Fibroblast of lung (primary cell): ENCODE measurements at regions not wholly inside any gene's neighbourhood (a gene's known extent, or its start where the extent isn't known, plus 50 kb on each side); places are given as distances from the start of the nearest gene placed in this dataset.

Experiments
- DNase-seq, 2 donors: peaks; one replicate each; pipeline versions ENCODE4 v3.0.0 to v3.0.0-alpha.2; 2010; ENCODE audit warnings: low read depth in 2 of 2
- H2AFZ ChIP-seq: 2 replicates; pipeline ENCODE4 v1.5.1; 2012; ENCODE audit warnings: low read length, control low read depth, inconsistent platforms
- H3K27ac ChIP-seq: 2 replicates; pipeline ENCODE4 v1.5.1; 2011; ENCODE audit warnings: low read length, control low read depth; ENCODE audit not compliant: insufficient read depth
- H3K27me3 ChIP-seq: 2 replicates; pipeline ENCODE4 v1.5.1; 2011; ENCODE audit warnings: mild to moderate bottlenecking, low read length; ENCODE audit not compliant: control insufficient read depth, insufficient read depth
- H3K36me3 ChIP-seq: 2 replicates; pipeline ENCODE4 v1.5.1; 2011; ENCODE audit warnings: low read length; ENCODE audit not compliant: control insufficient read depth, insufficient read depth
- H3K4me1 ChIP-seq: 2 replicates; pipeline ENCODE4 v1.5.1; 2011; ENCODE audit warnings: low read length; ENCODE audit not compliant: control insufficient read depth, insufficient read depth; ENCODE audit errors: extremely low read depth
- H3K4me2 ChIP-seq: 2 replicates; pipeline ENCODE4 v1.5.1; 2011; ENCODE audit warnings: low read length, control low read depth; ENCODE audit not compliant: insufficient read depth; ENCODE audit errors: extremely low read depth
- H3K4me3 ChIP-seq, 4 experiments: fragments of 200-600 bp in 1 of 4; sonication (generic) in 1 of 4; replicated peaks in 1 of 4; 2 replicates each; pipeline ENCODE4 v1.5.1; 2011 to 2016; ENCODE audit warnings: low read length in 4 of 4, low read depth in 3 of 4, mild to moderate bottlenecking in 3 of 4, control low read depth in 2 of 4, inconsistent platforms in 1 of 4, mixed read lengths in 1 of 4; ENCODE audit not compliant: insufficient read depth in 1 of 4; ENCODE audit errors: control extremely low read depth in 1 of 4
- H3K79me2 ChIP-seq: 2 replicates; pipeline ENCODE4 v1.5.1; 2012; ENCODE audit warnings: mild to moderate bottlenecking, low read length, inconsistent platforms; ENCODE audit not compliant: control insufficient read depth, insufficient read depth
- H3K9ac ChIP-seq: 2 replicates; pipeline ENCODE4 v1.5.1; 2011; ENCODE audit warnings: mild to moderate bottlenecking, low read length, control low read depth; ENCODE audit not compliant: insufficient read depth
- H3K9me3 ChIP-seq: 2 replicates; pipeline ENCODE4 v1.5.1; 2012; ENCODE audit warnings: low read depth, low read length; ENCODE audit not compliant: control insufficient read depth, insufficient read depth
- H4K20me1 ChIP-seq: 2 replicates; pipeline ENCODE4 v1.5.1; 2011; ENCODE audit warnings: low read length; ENCODE audit not compliant: control insufficient read depth, insufficient read depth; ENCODE audit errors: extremely low read depth
- EZH2 ChIP-seq: IDR thresholded peaks from 2 replicates; pipeline ENCODE4 v1.5.1; 2012; ENCODE audit warnings: low read length, control low read depth, mild to moderate bottlenecking; ENCODE audit errors: missing control alignments
- TF ChIP-seq, protein P1 (sequence below), 2 donors: IDR thresholded peaks in 1 of 2; conservative IDR thresholded peaks in 1 of 2; 1 replicate in 1 of 2; 2 replicates in 1 of 2; pipeline ENCODE4 v1.5.1; 2011 to 2012; ENCODE audit warnings: low read length in 2 of 2, control low read depth in 1 of 2, inconsistent platforms in 1 of 2, low read depth in 1 of 2, mild to moderate bottlenecking in 1 of 2

- Histone ChIP-seq H3K9me3 (no peaks in the 10 kb centered on the region), H3K36me3 (no peaks in the 10 kb centered on the region), H3K4me1 (no peaks in the 10 kb centered on the region), H2AFZ (no peak overlapping the region), H3K27me3 (no peaks in the 10 kb centered on the region), H3K9ac (no peak overlapping the region), H3K4me2 (no peak overlapping the region), H3K4me3 (no peak overlapping the region), H4K20me1 (no peaks in the 10 kb centered on the region), H3K27ac (no peak overlapping the region), H3K79me2 (no peaks in the 10 kb centered on the region)
- TF ChIP-seq, protein P1, sequence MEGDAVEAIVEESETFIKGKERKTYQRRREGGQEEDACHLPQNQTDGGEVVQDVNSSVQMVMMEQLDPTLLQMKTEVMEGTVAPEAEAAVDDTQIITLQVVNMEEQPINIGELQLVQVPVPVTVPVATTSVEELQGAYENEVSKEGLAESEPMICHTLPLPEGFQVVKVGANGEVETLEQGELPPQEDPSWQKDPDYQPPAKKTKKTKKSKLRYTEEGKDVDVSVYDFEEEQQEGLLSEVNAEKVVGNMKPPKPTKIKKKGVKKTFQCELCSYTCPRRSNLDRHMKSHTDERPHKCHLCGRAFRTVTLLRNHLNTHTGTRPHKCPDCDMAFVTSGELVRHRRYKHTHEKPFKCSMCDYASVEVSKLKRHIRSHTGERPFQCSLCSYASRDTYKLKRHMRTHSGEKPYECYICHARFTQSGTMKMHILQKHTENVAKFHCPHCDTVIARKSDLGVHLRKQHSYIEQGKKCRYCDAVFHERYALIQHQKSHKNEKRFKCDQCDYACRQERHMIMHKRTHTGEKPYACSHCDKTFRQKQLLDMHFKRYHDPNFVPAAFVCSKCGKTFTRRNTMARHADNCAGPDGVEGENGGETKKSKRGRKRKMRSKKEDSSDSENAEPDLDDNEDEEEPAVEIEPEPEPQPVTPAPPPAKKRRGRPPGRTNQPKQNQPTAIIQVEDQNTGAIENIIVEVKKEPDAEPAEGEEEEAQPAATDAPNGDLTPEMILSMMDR (conservative IDR thresholded peaks at IDR 0.05 in 1 of 2, IDR thresholded peaks at IDR 0.05 in 1 of 2; ENCODE audit: low read depth in 1 of 2, low read length in 2 of 2) = no peak
- TF ChIP-seq EZH2 = no peak
- no peak for DNase-seq
Measured at GRCh38 chr6:167569879-167570278, 245.0 kb downstream of the TTLL2 start.

- DNase-seq = no peak
- TF ChIP-seq, protein P1 (conservative IDR thresholded peaks at IDR 0.05 in 1 of 2, IDR thresholded peaks at IDR 0.05 in 1 of 2; ENCODE audit: low read depth in 1 of 2, low read length in 2 of 2) = no peak
- no peak for TF ChIP-seq EZH2
- H3K9me3 ChIP-seq = no peaks in the 10 kb centered on the region
- no peaks in the 10 kb centered on the region for H3K79me2 ChIP-seq
- no peak overlapping the region for H3K4me2 ChIP-seq
- no peaks in the 10 kb centered on the region for H3K36me3 ChIP-seq
- no peaks in the 10 kb centered on the region for H3K4me1 ChIP-seq
- no peaks in the 10 kb centered on the region for H4K20me1 ChIP-seq
- no peaks in the 10 kb centered on the region for H3K27me3 ChIP-seq
- no peak overlapping the region for H2AFZ ChIP-seq
- H3K9ac ChIP-seq = no peak overlapping the region
- H3K27ac ChIP-seq = no peak overlapping the region
- H3K4me3 ChIP-seq = no peak overlapping the region
Measured at GRCh38 chr6:167570460-167571400, 245.8 kb downstream of the TTLL2 start.

DNA sequence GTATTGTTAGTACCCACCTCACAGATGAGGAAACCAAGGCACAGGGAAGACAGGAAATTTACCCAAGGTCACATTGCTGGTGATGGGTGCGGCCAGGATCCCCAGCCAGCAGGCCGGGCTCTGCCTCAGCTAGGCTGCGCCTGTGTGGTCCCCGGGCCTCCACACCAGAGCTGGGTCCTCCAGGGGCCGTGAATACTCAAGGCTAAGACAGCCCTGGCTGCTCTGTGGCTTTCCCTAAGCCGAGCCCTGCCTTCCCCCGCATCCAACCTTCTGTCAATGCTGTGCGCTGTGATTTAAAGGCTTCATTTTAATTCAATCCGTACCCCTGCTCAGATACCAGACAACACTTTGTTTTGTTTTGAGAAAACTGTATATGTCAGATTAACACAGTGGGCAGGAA is 246.7 kb downstream of the TTLL2 start:
- no peaks in the 10 kb centered on the region for H3K9me3 ChIP-seq
- H3K36me3 ChIP-seq = no peaks in the 10 kb centered on the region

More for the DNA sequence above, 246.7 kb downstream of the TTLL2 start:
- H3K27me3 ChIP-seq = no peaks in the 10 kb centered on the region
- H3K4me1 ChIP-seq = no peaks in the 10 kb centered on the region
- no peak overlapping the region for H3K4me2 ChIP-seq
- TF ChIP-seq, protein P1 (conservative IDR thresholded peaks at IDR 0.05 in 1 of 2, IDR thresholded peaks at IDR 0.05 in 1 of 2; ENCODE audit: low read depth in 1 of 2, low read length in 2 of 2) = no peak
- TF ChIP-seq EZH2 = no peak
- DNase-seq = no peak
- H2AFZ ChIP-seq = no peak overlapping the region
- H3K9ac ChIP-seq = no peak overlapping the region
- no peaks in the 10 kb centered on the region for H3K79me2 ChIP-seq
- H4K20me1 ChIP-seq = no peaks in the 10 kb centered on the region
- no peak overlapping the region for H3K4me3 ChIP-seq
- no peak overlapping the region for H3K27ac ChIP-seq
